ENCODE measurements at regions not wholly inside any gene's neighbourhood (a gene's known extent, or its start where the extent isn't known, plus 50 kb on each side); places are given as distances from the start of the nearest gene placed in this dataset.

DNA sequence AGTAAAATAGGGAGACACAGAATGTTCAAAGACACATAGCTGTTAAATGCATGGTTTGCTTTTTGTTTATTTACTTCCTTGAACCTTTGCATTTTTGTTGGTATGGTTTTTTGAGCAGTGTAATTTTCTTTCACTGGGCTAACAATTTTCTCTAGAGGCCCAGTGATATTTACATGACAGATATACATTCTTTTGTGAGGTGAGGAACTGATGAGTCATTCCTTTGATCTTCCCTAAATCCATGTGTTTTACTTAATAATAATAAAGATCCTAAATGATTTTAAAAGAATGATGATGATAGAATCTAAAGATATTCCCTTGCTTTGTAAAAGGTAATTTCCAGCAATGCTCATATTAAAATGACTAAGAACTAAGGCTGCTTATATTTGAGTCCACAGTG lies 188.5 kb upstream of the ANK3 start:
- ATAC-seq, result no peak
- no peak for DNase-seq (ENCODE audit: low spot score)
- intact Hi-C loops (cut with DNase I), result no loop called here

GRCh38 chr10:60576130-60577069 lies 186.7 kb upstream of the ANK3 start:
- no peak for ATAC-seq
- DNase-seq (ENCODE audit: low spot score), result no peak
- intact Hi-C loops (cut with DNase I), result no loop called here

- intact Hi-C loops (cut with DNase I), result no loop called here
- no peak for DNase-seq (ENCODE audit: low spot score)
- no peak for ATAC-seq
Observed at GRCh38 chr10:60575105-60575504, 185.4 kb upstream of the ANK3 start.

- intact Hi-C loops (cut with DNase I), result no loop called here
- no peak for DNase-seq (ENCODE audit: low spot score)
- no peak for ATAC-seq
Observed at GRCh38 chr10:60574388-60574787, 184.7 kb upstream of the ANK3 start.

DNA sequence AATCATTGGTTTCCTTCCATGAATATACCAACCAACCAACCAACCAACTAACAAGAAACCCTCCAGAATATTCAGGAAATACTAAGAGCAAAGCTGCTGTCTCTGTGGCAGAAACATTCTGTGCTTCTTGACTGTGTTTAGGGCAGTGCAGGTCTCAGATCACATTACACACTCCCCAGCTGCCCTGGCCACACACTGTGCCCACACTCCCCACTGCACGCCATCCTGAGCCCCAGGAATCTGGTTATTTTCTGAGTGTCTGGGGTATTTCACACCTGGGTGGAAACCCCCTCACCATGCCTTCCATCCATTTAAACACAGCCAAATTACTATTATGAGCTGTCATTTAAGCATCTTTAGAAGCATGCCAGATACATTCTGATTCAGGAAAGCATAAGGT lies 183.7 kb upstream of the ANK3 start:
- intact Hi-C loops (cut with DNase I), result no loop called here
- DNase-seq (ENCODE audit: low spot score) (no peak), ATAC-seq (peak; percentile 63)

DNA sequence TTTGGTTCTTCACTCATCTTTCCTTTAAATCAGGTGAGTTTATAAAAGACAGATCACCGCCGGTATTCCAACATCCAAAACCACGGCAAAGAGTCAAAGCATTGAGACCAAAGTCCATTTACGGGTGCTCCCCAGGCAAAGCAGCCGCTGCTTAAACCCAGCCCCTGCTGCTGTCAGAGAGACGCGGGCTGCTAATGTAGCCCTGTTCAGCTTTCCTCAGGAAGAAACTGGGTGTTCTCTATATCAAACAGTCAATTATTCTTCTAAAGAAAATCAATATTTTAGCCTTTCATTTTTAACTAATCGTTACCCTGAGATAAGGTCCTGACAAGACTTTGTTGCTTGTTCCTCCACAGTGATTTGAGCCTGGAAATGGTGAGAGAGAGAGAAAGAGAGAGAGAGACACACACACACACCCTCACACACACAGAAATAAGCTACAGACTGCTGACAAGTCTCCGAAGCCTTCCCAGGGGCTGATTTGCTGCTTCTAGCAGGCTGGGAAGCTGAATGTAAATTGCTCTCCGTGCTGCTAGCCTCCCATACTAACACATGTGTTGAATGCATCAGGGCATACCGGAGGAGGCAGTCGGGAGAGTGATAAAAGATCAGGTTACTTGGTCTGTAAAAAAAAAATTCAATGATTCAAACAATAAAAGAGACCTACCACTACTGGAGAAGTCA lies 183.0 kb upstream of the ANK3 start:
- DNase-seq (ENCODE audit: low spot score) (no peak), ATAC-seq (peak; percentile 75)
- intact Hi-C loops (cut with DNase I), result no loop called here

GRCh38 chr10:60570896-60571295 lies 181.2 kb upstream of the ANK3 start:
- intact Hi-C loops (cut with DNase I), result no loop called here
- no peak for ATAC-seq
- DNase-seq (ENCODE audit: low spot score), result no peak

- intact Hi-C loops (cut with DNase I), result no loop called here
Observed at GRCh38 chr10:60570272-60570865, 180.7 kb upstream of the ANK3 start.

GRCh38 chr10:60569681-60570080 lies 180.0 kb upstream of the ANK3 start:
- DNase-seq (ENCODE audit: low spot score) (no peak), ATAC-seq (no peak)
- intact Hi-C loops (cut with DNase I), result no loop called here

More at GRCh38 chr10:60570272-60570865, 180.7 kb upstream of the ANK3 start:
- no peak for DNase-seq (ENCODE audit: low spot score)
- no peak for ATAC-seq

DNA sequence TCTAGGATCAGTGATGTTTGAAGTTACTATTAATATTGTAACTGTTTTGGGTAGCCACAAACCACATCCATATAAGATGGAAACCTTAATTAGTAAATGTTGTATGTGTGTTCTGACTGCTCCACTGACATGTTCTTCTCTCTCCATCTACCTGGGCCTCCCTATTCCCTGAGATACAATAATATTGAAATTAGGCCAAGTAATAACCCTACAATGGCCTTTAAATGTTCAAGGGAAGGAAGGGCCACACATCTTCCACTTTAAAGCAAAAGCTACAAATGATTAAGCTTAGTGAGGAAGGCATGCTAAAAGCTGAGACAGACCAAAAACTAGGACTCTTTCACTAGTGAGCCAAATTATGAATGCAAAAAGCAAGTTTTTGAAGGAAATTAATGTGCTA lies 176.4 kb upstream of the ANK3 start:
- no peak for DNase-seq (ENCODE audit: low spot score)
- ATAC-seq, result no peak

DNA sequence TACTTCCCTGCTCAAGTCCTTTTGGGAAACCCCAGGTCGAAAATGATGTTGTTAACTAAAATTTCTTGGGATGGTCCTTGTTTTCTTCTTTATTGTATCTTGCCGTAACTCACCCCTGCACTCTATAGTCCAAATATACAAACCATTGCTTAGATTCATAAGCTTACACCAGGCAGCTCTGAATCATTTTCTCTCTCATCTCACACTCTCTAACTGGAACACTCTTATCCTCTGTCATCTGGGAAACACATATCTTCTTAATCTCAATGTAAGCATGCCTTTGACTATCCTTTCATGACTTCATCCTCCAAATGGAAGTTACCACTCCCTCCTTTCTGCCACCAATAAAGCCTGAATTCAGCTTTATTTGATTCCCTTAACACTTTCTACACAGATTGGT lies 175.8 kb upstream of the ANK3 start:
- no peak for DNase-seq (ENCODE audit: low spot score)
- no peak for ATAC-seq
- intact Hi-C loops (cut with DNase I), result no loop called here

More for the DNA sequence above, 176.4 kb upstream of the ANK3 start:
- intact Hi-C loops (cut with DNase I), result no loop called here

DNA sequence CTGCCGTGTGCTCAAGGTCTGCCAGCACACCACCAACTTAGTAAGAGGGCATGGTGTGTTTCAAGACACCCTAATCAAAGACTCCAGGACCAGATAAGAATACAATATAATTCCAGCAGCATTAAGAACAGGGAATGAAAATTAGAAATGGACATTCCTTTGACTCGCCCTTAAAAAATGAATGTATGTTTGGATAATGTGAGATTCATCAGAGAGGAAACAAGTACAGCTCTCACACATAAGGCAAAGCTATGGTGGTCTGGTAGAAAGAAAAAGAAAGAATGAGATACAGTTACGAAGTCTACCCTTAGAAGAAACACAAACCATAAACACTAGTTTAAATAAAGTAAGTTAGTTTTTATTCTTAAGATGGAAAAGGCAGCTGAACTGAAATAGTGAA lies 174.8 kb upstream of the ANK3 start:
- no peak for ATAC-seq
- no peak for DNase-seq (ENCODE audit: low spot score)

GRCh38 chr10:60560451-60560850 lies 170.8 kb upstream of the ANK3 start:
- ATAC-seq, result no peak
- DNase-seq (ENCODE audit: low spot score), result no peak
- intact Hi-C loops (cut with DNase I), result no loop called here

More for the DNA sequence above, 174.8 kb upstream of the ANK3 start:
- intact Hi-C loops (cut with DNase I), result no loop called here

- intact Hi-C loops (cut with DNase I), result no loop called here
- no peak for ATAC-seq
- no peak for DNase-seq (ENCODE audit: low spot score)
Observed at GRCh38 chr10:60555700-60556099, 166.0 kb upstream of the ANK3 start.

DNA sequence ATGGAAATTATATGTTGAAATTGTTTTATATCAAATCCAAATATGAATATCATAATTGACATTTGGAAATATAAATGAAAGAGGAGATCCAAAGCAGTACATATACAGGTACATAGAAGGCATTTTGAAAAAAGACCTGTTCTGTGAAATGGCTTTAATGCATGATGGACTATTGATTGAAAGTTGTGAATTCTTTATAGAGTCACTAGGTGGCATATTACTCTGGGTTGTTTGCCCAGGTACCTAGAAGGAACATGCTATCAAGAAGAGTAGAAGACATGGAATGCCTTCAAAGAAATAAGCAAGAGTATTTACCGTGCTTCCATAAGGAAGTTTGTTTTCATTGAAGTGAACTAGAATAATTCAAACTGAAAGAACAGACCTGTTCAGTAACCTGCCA lies 160.0 kb upstream of the ANK3 start:
- DNase-seq (ENCODE audit: low spot score) (no peak), ATAC-seq (no peak)
- intact Hi-C loops (cut with DNase I), result no loop called here

DNA sequence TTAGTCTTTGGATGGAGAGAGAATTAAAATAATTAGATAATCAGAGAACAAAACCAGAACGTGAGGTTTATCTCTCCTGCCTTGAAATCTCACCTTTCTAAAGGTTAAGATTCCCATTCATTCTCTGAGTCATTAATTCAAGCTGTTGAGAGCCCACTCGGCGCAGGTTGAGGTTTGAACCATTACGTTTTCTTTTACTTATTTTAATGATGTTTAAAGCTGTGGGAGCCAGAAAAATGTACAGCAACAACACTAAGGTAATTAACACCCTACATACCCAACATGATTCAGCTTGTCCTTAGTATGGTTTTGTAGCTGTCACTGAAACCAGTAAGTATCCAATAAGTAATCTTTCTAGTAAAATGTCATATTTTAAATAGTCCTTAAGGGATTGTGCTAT lies 153.0 kb upstream of the ANK3 start:
- intact Hi-C loops (cut with DNase I), result no loop called here
- no peak for DNase-seq (ENCODE audit: low spot score)
- ATAC-seq, result no peak

DNA sequence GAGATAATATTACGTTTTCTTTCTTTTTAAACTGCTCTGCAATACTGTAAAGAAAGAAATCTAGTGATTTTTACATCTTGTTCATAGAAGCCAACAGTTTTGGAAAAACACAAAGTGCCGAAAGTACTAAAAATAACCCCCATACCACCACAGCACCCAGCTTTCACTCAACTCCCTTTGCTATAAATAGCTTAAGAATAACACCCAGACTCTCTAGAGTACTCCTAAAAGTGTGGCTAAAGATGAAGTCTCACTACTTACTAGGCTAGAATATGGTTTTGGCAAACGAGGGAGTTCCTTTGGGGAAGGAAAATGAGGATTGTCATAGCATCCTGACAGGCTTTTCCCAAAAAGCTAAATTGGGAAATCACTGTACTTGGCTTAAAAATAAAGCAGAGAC lies 151.8 kb upstream of the ANK3 start:
- no peak for DNase-seq (ENCODE audit: low spot score)
- no peak for ATAC-seq
- intact Hi-C loops (cut with DNase I), result no loop called here

GRCh38 chr10:60537697-60538096 lies 148.0 kb upstream of the ANK3 start:
- ATAC-seq (no peak), DNase-seq (ENCODE audit: low spot score) (no peak)

GRCh38 chr10:60536529-60537114 lies 146.9 kb upstream of the ANK3 start:
- intact Hi-C loops (cut with DNase I), result no loop called here
- ATAC-seq (no peak), DNase-seq (ENCODE audit: low spot score) (no peak)

More at GRCh38 chr10:60537697-60538096, 148.0 kb upstream of the ANK3 start:
- intact Hi-C loops (cut with DNase I), result no loop called here

- DNase-seq (ENCODE audit: low spot score) (no peak), ATAC-seq (no peak)
- intact Hi-C loops (cut with DNase I), result no loop called here
Observed at GRCh38 chr10:60535427-60535826, 145.8 kb upstream of the ANK3 start.
